GM23248 (cell line): ENCODE measurements at regions not wholly inside any gene's neighbourhood (a gene's known extent, or its start where the extent isn't known, plus 50 kb on each side); places are given as distances from the start of the nearest gene placed in this dataset.

ENCODE experiments used
- EZH2 ChIP-seq: fragments of 200-600 bp; sonication (generic); IDR thresholded peaks from 2 replicates; pipeline ENCODE4 v1.6.1; 2018; ENCODE audit warnings: antibody characterized with exemption, mild to moderate bottlenecking; ENCODE audit not compliant: insufficient read depth, poor library complexity, severe bottlenecking
- EZH2phosphoT487 ChIP-seq: fragments of 200-600 bp; sonication (generic); IDR thresholded peaks from 2 replicates; pipeline ENCODE4 v1.6.1; 2018; ENCODE audit warnings: antibody characterized with exemption, moderate library complexity, mild to moderate bottlenecking, low read depth; ENCODE audit not compliant: insufficient read depth

DNA sequence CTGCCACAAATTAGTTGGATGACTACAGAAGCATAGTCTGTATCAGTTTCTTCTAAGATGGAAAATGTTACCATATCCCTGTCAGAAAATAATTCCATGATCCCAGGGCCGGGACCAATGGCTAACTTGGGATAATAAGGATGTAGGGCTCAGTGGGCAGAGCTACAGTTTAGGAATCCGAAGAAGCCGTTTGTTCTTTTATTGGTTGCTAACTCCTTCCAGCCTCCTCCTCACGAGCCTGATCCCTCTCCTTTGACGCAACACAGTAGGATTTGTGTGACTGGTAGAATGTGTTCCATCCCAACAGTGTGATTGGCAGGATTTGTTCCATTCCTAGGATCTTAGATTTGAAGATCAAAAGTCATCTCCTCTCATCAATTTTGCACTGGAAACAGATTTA, 496.9 kb downstream of the AGTPBP1 start:
- TF ChIP-seq EZH2phosphoT487 (no peak), EZH2 (no peak)
